HG02610 (cell line): ENCODE measurements at regions not wholly inside any gene's neighbourhood (a gene's known extent, or its start where the extent isn't known, plus 50 kb on each side); places are given as distances from the start of the nearest gene placed in this dataset.
A peak's percentile ranks its signal among the peaks of the same experiment; 100 is the strongest.

Experiments
- ATAC-seq: cut with Tn5 transposase; IDR thresholded peaks from one replicate; pipeline ENCODE4 v1.9.1; 2021; ENCODE audit warnings: mild to moderate bottlenecking, moderate library complexity; ENCODE audit not compliant: unreplicated experiment

- no peak for ATAC-seq
Observed at GRCh38 chr5:89286320-89286719, 403.3 kb upstream of the MEF2C start.

DNA sequence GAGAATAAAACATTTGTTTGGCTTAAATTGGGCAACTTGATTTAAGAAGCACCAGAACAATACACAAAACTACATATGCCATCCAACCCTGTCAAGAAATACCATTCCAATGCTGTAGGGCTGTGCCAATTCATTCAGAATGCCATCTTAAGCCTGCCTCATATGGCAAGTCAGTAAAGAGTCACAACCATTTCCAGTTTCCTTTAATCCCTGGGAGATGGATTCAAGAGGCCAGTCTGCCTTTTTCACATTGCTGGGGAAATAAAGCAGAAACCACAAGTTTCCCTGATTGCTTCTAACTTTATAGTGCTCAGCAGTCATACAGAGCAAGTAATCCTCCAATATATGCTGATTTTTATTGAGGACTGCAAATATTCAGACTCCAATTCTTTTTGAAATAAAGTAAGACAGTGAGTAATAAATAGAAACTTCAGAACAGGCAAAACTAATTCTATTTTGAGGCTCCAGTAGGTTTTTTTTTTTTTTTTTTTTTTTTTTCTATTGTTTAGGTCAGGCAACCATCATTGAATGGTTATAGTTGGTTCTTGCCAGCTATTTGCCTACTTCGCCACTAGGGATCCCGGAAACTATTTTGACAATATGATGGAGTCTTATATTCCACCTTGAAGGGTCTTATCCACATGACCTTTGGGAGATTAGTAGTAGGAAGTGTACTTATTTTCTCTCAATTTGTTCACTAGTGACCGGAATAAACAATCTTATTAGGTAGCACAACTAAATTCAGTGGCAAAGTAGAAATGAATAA lies 400.9 kb upstream of the MEF2C start:
- no peak for ATAC-seq

GRCh38 chr5:89282554-89283510 lies 399.8 kb upstream of the MEF2C start:
- ATAC-seq = peak; percentile 47

DNA sequence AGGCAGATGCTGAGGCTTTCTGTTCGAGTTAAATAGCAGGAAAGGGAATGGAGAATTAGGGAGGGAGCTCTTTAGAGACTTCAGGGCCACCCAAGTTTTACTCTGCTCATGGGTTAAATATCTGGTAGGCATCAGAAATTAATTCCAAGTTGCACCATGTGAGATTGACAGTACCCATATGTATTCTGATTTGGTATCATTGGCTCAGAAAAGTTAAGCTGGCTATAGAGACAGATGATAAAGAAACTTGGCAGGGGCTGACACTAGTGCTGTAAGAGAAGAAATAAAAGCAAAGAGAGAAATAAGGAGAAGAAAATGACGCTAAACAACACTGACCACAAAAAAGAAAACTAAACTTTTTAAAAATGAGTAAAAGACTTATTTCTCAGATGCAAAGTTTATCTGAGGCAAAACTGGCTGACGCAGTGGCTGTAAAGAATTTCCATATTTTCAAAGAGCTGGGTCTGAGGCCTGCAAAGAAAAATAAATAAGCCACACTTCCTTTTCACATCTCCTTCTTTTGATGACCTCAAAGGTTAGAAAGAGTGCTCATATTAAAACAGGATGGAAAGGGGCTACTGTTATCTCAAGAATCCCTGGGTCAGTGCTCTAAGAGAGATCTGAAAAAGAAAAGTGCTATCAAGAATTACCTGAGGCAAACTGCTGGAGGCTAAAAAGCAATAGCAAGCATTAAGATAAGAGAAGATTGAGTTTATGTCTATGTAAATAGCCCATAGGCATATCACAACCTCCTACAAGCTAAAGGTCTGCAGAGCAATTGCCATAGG lies 399.0 kb upstream of the MEF2C start:
- ATAC-seq = peak; percentile 15

DNA sequence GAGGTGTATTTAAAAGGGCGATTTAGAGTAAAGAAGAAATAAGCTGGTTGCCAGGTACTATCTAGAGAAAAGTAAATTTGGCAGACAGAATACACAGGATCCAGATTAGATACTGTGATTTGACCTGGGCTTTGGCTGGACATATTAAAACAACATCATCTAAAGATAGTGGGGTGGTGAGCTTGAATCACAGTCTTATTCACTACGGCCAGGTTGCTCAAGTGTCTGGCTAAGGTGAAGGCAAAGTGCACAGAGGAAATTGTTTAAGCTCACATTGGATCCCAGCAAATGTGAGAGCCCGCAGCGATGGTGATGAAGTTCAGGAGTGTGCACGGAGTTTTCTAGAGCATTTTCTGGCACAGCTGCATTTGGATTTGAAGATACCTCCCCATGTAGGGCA lies 398.2 kb upstream of the MEF2C start:
- no peak for ATAC-seq

DNA sequence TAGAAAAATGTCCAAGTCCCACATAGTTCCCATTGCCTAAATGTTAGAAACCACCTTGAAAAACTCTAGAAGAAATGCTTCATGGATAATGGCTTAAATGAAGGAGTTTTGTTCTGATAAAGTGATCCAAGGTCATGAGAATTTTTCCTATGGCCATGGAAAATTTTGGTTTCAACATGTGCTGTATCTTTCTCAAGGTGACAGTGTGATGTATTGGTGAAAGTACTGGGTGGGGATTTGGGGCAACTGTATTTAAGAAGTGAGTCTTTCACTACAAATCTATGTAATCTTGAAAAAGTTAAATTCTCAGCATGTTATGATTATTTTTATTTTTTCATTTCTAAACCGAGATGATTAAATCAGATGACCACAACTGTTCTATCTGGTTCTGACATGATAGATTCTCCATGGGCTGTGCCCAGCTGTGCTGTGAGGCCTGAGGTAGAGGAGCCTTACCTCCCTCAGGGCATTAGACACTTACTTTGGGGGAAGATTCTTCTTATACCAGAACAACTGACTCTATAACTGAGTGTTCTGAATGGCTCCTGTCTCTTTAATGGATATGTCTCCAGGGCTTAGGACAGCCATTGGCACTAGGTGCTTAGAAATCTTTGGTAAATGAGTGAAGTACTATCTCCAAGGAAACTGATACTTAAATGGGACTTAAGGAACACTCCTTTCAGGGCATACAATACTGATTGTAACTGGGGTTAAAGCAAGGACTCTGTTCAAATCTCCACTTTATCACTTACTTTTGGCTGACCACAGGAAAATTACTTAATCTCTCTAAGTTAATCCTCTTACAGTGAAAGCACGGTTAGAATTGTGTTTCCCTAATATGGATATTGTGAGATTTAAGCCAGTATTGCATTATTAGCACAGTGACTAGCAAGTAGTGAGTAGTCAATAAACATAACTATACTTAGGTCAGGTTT lies 397.4 kb upstream of the MEF2C start:
- ATAC-seq = peak; percentile 41

GRCh38 chr5:89279391-89280036 lies 396.5 kb upstream of the MEF2C start:
- no peak for ATAC-seq

- peak; percentile 24 for ATAC-seq
Observed at GRCh38 chr5:89277816-89278215, 394.8 kb upstream of the MEF2C start.

GRCh38 chr5:89276566-89277305 lies 393.8 kb upstream of the MEF2C start:
- no peak for ATAC-seq

DNA sequence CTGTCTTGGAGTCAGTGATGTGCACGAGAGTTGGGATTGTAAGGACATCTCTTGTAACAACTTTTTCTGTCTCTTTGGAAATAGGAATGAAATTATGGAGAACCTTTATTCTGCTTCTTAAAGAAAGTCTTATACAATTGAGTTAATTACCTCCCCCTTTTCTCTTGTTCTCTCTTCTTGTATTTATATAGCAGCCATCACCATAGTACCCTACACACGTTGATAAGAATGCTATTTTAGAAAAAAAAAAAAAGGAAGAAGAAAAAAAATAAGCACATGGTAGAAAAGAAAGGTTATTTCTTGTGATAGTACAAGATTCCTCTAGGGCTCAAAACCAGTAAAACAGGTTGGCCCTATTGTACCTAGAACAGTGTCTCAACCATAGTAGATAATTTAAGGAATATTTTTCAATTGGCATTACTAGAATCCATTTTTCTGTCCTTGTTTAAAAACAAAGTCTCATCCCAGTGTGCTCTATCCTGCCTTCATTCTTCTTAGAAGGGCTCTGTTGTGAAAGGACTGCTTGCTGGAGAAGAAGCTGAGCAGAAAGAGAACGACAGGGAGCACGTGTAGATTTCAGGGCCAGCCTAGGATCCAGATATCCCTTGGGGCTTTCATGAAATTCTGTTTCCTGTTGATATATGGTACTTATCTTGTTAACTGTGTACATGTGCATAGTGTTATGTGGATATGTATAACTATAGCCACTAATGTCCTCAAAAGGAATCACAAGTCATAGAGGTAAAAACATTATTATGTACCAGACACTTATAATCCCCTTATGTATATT lies 392.3 kb upstream of the MEF2C start:
- no peak for ATAC-seq

DNA sequence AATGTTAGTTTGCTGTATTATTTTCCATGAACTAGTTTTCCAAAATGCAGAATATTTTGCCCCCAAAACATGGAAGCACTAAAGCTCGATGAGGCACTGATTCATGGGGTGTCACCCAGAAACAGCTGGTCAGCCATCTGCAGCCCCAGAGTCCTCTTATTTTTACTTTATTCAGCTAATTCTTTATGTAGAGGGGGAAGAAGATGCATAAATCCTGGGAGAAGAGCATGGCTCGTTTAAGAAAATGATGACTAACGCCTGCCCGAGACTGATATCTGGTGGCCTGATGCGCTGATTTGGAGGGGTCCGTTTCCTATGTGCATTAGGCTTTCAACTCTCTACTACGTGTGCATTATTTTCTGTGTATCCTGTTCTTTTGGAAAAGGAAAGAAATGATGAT lies 390.3 kb upstream of the MEF2C start:
- ATAC-seq = no peak

GRCh38 chr5:89270901-89271300 lies 387.9 kb upstream of the MEF2C start:
- no peak for ATAC-seq

DNA sequence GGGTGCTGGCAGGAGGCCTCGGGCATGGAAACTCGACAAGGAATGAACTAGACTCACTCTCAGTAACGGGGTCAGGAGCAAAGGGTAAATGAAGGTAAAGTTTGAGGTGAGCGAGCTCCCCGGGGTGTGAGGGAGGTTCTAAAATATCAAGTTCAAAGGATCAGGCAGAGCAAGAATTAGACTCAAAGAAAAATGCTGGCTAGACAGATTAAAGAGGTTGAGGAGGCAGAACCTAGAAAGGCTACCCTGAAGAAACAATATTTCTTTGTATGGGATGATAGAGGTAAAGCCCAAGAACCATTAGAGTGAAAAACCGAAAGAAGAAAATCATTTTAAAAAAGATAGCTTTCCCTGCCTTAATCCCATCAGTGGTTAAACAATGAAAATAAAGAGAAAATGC lies 386.7 kb upstream of the MEF2C start:
- ATAC-seq = no peak

DNA sequence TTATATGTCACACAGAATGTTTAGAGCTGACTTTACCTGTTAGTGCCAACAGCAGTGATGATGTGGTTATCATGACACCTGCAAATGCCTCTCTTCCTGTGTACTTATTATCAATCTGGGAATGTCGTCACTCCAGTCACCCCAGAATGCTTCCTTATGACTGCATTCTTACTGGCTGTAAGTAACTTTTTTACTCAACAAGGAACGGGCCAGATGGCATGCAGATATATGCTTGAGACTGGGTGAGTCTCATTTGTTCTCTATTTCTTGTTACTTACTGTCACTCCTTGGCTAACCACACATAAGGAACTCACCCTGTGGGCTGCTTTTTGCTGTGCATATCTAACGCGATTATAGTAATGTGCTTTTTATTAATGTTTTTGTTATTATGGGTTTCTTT lies 385.5 kb upstream of the MEF2C start:
- ATAC-seq = peak; percentile 41

GRCh38 chr5:89267788-89268187 lies 384.8 kb upstream of the MEF2C start:
- ATAC-seq = peak; percentile 19

DNA sequence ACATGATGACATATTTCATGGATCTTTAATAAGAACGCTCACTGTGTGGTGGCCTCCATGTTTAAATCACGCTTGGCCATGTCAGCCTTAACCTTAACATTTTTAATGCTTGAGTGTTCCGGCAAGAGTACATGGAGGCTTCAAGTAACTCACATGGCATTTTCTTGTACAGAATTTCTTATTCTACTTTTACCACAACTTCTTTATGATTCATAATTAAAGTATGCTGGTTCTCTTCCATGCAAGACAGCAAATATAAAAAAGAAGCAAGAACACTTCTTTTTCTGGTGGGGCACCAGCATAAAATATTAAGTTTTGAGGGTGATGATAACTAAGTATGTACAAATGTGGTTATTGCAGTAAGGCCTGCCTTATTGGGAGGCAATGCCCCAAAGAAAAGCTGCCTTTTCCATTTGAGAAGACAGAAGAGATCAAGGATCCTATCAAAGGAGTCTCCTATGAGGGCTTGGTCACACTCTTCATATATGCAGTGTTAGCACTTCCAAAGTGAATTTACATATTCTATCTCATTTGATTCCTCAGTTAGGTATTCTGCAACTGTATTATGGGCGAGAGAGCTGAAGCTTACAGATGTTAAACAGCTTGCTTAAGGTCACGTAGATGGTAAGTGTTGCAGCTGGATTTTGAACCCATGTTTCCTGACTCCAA lies 382.7 kb upstream of the MEF2C start:
- no peak for ATAC-seq

DNA sequence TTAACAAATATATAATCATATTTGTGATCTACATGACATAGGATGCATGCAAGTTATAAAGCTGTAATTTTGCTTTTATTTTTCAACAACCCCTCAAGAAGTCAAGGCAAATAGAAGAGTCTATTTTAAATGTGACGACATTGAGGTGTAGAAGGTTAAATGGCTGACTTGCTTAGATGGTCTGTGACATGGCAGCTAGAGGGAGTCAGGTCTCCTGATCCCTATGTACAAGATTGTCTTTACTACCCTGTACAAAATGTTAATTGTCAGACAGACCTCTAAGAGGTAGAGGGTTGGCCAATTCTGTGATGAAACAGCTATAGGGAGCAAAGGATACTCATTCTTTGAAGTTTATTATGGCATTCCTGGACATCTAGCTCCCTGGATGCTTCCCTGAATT lies 380.9 kb upstream of the MEF2C start:
- ATAC-seq = no peak

DNA sequence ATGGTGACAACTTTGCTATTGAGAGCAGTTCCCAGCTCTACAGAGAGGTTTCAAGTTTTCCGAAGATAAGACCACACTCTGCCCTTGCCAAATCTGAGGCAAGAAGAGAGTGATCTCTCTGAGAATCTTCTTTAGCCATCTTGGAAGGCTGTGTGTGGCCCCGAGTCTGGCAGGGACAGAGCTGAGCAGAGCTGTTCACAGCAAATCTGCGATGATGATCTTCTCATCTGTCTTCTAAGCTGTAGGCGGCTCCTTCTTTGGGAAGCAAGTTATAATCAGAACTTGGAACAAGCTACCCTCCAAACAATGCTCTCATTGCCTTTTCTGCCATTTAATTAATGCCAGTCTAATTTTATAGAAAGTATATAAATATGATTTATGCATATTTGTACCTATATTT lies 379.0 kb upstream of the MEF2C start:
- no peak for ATAC-seq
